HG03469 (cell line): ENCODE measurements at regions not wholly inside any gene's neighbourhood (a gene's known extent, or its start where the extent isn't known, plus 50 kb on each side); places are given as distances from the start of the nearest gene placed in this dataset.
"Not testable (repeated sequence)": the region's sequence is repeated elsewhere in the genome, so short reads cannot be mapped to it uniquely, and the experiment has no call there.

Experiments
- ATAC-seq: cut with Tn5 transposase; IDR thresholded peaks from one replicate; pipeline ENCODE4 v1.9.1; 2021; ENCODE audit warnings: mild to moderate bottlenecking, moderate library complexity, moderate number of reproducible peaks; ENCODE audit not compliant: unreplicated experiment

DNA sequence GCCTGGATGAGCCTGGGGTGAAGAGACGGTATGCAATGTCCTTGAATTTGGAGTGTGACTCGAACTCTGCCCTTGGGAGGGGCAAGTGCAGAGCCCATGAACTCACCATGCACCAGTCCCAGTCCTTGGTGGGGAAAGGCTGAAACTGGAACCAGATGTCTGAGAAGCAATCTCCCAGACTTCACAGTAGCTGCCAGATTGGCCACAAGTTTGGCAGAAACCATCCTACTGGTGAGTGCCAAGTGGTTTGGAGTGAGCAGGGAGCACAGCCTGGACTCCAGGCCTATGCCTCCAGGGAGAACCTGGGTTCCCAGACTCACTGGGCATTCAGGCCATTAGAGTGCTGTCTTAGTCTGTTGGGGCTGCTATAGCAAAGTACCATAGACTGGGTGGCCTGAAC is 99.6 kb upstream of the LYZL1 start:
- no peak for ATAC-seq

DNA sequence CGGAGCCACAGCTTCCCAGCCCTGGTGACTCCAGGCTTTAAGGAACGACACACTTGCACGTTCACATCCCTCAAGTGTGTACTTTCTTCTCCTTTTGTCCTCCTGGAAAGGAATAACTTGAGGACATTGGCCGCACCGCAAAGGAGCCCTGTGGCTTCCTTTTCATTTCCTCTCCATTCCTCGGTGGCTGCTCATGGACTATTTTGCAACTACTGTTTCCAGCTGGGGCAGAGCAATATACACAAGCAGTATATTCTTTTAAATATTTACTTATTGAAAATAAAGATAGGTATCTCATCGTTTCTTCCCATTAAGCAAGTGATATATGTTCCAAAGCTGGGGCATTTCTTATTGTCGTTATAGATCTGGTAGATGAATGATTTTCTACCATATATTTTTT is 97.2 kb upstream of the LYZL1 start:
- ATAC-seq = no peak

DNA sequence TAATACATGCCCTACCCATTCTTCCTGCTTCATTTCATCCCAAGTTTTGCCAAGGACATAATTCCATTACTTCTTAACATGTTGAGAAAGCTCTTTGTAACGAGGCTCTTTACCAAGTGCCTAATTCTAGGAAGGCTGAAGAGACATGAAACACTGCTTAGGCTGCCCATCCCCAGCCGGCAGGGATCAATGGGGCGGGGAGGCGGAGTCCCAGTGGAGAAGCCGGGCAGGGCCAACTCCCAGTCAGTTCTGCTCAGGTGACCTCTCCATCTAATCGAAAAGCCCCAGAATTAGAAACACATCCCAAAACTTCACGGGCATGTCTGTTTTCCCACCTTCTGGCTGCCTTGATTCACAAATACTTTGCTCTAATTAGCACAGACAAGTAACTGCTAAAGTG is 89.5 kb upstream of the LYZL1 start:
- ATAC-seq = no peak

DNA sequence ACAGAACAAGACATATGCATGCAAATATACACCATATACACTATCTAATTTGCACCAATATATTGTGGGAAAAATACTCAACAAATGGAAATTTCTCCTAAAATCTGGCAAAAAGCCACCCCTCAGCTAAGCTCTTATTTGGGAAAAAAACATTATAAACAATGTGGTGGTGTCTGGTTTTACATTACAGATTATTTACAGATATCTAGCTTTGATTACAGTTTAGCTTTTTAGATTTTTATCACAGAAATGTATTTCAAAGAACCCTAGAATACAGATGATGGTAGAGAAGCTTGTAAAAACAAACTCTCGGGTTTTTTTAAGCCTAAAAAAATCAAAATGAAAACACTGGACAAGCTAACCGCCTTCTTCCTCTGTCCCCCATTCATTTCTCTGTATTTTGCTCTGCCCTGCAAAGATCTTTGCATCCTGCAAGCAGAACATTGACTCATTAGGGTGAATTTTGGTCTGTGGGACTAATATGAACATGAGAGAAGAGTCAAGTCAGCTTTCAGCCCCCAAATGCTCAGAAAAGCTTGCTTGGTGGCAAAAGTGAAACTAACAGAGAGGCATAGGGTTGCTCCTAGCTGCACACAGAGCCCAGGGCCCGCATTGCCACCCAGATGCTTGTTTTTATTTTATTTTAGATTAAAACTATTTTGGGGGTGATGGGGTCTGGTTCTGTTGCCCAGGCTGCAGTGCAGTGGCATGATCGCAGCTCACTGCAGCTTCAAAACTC is 88.8 kb upstream of the LYZL1 start:
- ATAC-seq = no peak

DNA sequence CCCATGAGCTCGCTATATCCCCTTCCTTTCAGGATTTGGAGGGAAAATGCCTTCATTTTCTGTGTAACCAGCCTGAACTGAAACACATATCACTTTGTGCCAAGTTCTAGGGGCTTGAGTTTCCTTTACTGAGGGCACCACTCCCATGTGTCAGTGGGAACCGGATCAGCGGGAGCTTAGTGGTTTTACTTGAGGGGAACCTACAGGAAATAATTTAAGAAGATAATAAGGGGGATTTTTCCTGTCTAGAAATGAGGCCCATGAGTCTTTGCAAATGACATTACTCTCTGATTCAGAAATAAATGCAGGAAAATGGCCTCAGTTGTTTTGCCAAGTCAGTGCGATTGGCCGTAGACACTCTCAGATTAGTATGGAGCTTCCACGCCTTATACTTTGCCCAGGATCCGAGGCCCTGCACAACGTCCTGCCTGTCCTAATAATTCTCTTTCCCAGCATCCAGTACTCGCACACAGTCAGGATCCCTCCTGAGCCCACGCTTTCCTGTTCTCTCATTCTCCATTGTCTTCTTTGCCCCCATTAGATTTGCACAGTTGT is 86.4 kb upstream of the LYZL1 start:
- ATAC-seq = no peak

DNA sequence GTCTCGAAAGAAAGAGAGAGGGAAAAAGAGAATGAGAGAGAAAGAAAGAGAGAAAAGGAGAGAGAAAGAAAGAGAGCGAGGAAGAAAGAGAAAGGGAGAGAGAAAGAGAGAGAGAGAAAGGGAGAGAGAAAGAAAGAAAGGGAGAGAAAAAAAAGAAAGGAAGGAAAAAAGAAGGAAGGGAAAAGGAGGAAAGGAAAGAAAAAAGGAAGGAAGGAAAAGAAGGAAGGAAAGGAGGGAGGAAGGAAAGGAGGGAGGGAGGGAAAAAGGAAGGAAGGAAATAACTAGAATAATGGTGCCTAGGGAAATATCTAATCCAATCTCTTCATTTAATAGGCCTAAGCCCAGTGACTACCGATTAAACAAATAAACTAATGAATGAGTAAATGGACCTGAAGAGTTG is 85.4 kb upstream of the LYZL1 start:
- no peak for ATAC-seq

DNA sequence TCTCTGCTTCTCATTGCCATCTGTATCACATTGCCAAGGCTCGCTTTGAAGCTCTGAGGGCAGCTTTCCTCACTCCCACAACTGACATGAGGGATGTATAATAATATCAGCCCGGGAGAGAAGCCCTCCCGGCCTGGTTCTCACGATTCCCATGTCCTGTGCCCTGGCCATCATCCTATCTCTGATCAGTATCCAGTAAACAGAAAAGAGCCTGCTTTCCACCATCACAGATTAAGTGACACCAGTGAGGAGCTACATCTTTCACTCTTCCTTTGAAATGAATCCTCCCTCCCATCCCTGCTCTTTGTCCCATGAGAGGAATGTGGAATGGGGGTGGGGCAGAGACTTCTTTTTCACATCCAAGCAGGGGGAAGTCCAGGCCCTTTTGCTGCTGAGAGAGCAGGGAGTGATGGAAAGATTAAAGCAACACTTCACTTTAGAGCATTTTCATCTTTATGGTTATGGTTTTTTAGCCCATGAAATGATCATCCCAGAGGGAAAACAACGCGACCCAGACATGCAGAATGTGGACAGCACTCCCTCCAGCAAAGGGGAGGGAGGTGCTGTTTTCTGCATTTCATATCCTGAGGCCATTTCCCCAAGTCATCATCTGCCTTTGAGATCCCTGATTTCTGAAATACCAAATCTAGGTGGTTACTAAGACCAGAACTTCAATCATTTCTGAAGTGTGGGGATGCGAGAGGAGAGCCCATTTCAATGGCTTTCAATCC is 84.6 kb upstream of the LYZL1 start:
- ATAC-seq = no peak

DNA sequence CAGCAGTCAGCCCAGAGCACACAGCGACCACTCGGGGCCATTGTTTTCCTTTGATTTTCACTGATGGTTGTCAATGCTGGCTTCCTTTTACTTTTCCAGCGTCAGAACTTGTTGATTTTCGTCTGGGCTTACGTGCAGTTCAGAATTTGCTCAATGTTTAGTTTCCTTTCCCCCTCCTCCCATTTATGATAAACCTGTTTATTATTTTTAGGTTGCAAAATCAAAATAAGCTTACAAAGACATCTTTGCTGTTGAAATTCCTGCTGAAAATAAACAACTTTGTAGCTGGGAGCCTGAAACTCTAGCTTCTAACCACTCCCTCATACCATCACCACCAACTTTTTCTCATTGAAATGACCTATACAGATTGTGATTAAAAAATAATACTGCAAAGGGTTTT is 83.1 kb upstream of the LYZL1 start:
- no peak for ATAC-seq

DNA sequence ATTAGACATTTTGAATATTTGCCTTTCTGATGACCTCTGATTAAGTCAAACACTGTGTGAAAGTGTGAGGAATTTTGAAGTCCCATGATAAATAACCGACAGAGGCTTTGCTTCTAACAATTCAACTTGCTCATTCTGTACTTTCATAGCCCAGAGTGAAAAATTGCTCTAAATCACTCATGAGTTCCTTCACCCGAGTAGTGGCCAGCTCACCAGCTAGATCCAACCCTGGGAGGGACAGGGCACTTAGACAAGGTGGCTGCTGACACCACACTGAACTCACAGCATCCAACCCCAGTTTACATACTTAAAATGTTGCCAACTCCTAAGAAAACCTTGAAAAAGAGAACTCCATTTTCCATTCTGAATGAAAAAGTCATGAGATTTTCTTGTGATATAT is 80.0 kb upstream of the LYZL1 start:
- no peak for ATAC-seq

DNA sequence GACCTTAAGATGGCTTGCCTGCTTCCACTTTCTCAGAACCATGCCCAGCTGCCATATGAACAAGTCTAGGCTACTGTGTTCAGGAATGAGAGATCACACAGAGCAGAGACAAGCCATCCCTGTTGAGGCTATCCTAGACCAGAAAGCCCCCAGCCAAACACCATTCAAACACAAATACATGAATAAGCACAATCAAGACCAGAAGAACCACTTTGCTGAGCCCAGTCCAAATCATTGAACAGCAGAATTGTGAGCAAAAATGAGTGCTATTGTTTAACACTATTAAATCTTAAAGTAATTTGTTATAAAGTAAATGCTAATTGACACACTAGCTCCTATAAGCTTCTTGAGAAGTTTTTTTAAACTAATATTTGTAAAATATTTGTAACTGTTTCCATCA is 79.0 kb upstream of the LYZL1 start:
- no peak for ATAC-seq

DNA sequence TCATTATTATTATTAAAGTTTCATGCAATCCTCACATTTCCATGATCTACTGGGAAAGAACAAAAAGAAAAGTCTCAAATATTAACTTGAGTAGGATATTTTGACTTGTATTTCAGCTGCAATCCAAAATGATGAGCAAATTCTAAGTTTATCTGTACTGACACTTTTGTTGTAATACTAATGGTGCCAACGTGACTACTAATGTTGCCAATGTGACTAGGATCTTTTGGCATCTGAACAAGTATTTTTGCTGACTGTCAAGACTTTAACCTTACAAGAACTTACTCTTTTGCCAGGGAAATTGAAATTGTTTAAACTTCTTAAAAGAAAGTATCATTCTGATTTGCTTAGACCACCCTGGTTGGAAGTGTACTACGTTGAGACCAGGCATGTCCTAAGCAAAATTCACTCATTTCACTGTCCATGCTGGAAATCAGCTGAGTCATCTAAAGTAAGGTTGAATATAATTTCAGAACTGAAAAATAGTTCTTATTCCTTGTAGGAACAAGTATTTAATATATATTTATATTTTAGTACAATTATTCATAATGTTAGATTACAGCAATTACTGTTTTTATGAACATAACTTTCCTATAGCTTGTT is 78.5 kb upstream of the LYZL1 start:
- ATAC-seq = no peak

DNA sequence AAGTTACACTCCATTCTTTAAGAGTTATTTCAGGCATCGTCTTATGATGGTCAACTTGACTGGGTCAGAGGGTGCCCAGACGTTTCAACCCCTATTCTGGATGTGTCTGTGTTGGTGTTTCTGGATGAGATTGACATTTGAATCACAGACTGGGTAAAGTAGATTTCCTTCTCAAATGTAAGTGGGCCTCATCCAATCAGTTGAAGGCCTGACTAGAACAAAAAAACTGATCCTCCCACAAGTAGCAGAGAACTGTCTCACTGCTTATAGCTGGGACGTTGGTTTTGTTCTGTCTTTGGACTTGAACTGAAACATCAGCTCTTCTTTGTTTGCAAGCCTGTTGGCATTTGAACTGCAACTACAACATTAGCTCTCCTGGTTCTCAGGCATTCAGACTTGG is 76.3 kb upstream of the LYZL1 start:
- no peak for ATAC-seq

DNA sequence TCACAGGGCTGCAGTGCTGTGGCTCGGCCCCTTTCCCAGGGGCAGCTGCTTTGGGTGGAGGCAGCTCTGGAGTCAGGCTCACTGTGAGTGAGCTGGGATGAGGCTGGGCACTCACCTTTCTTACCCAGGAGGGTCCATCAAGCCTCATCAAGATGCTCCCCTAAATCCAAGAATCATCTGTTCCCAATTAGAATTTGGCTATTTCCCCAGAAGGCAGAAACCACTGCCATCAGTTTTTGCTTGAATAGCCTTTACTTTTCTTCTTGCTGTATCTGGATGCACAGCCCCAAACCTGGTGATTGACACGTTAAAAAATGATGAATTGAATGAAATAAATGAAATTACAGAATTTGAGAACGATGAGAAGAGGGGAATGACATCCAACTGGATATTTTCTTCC is 74.3 kb upstream of the LYZL1 start:
- no peak for ATAC-seq

DNA sequence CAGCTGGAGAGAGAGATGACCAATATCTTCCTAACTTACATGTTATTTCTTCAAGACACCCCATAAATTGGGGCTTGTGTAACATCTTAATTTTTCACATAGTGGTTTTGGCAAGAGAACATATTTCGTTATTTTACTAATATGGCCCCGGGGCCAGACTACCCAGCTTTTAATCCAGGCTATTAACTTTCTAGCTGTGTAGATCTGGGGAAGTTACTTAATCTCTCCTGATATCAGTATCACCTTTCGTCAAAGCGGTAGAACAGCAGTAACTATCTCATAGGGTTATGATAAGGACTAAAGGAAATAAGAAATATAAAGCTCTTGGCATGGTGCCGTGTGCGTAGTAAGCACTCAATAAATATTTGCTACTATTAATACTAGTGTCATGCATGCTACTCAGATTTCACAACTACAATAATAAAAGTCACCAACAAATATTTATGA is 71.6 kb upstream of the LYZL1 start:
- ATAC-seq = no peak

DNA sequence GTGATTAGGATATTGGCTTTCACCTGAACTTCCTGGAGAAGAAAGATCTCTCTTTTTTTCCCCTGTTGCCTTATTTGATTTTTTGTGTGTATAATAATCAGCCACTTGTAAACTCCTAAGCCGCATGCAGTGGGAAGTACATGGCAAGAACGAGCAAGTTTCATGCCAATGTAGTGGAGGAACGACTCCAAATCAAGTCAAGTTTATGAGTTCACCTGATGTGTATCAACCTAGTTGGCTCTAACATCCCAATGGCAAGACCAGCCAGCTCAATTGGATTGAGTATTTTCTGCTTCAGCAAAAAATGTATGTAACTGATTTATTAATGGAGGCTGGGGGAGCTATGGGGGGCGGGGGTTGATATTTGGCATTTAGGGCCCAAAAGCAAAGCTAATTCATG is 65.5 kb upstream of the LYZL1 start:
- ATAC-seq = no peak

DNA sequence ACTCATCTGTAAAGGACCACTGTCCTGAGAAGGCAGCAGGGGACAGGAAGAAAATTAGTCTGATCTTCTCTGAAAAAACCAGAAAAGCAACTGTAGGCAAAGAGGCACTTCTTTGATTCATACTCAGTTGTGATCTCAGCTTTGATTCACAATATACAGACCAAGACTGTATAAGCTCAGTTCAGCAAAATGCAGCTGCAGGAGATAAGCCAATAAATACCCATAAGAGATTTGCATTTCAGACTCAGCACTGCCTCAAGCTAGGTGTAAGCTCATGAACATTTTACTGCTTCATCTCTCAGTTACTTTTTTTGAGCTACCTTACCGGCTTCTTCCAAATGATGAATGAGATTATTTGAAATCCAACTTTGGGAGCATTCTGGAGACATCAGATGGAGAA is 64.2 kb upstream of the LYZL1 start:
- no peak for ATAC-seq

DNA sequence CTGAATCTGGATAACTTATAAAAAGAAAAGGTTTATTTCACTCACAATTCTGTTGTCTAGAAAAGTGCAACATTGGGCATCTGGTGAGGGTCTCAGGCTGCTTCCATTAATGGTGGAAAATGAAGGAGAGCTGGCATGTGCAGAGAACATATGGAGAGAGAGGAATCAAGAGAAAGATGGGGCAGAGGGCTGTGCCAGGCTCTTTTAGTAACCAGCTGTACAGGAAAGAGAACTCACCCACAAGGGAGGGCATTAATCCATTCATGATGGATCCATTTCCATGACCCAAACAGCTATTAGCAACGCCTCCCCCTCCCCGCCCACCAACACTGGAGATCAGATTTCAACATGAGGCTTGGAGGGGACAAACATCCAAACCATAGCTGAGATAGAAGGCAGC is 61.7 kb upstream of the LYZL1 start:
- no peak for ATAC-seq

DNA sequence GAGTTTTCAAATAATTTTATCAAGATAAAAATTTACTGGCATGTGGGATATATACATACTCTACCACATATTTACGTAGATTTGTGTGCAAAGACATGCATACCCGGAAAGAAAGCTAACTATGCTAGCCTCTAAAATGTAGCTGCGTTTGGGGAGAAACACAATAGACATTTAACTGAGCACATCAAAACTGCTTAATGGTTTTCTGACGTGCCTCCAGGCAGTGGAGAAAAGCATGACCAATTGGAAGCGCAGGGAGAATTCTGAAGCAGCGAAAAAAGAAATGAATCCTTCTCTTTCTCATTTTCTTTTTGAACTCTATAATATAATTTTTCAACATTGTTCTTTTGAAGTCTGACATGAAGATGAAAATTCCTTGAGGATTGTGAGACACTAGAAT is 60.3 kb upstream of the LYZL1 start:
- ATAC-seq = no peak

DNA sequence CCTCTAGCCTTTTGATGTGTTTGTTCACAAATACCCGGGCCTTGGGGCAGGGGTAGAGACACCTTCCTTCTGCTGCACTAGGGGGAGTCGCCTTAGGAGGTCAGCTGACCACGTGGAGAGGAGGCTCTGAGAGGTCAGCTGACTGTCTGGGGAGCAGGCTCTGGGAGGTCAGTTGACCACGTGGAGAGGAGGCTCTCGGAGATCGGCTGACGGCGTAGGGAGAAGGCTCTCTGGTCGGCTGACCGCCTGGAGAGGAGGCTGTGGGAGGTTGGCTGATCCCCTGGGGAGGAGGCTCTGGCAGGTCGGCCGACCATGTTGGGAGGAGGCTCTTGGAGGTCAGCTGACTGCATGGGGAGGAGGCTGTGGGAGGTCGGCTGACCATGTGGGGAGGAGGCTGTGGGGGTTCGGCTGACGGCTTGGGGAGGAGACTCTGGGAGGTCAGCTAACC is 59.6 kb upstream of the LYZL1 start:
- no peak for ATAC-seq

DNA sequence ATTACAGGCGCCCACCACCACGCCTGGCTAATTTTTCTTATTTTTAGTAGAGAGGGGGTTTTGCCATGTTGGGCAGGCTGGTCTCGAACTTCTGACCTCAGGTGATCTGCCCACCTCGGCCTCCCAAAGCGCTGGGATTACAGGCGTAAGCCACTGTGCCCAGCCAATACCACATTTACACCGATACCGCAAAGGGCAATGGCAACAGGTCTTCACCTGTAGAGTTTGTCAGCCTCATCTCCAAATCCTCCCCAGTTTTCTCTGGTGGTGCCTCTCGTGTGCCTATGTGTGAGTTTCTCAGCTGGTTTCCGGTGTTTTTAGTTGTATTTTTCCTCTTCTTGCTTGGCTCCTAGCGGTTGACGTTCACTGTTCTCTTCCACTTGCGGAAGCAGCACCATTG is 52.0 kb upstream of the LYZL1 start:
- ATAC-seq = not testable (repeated sequence)

DNA sequence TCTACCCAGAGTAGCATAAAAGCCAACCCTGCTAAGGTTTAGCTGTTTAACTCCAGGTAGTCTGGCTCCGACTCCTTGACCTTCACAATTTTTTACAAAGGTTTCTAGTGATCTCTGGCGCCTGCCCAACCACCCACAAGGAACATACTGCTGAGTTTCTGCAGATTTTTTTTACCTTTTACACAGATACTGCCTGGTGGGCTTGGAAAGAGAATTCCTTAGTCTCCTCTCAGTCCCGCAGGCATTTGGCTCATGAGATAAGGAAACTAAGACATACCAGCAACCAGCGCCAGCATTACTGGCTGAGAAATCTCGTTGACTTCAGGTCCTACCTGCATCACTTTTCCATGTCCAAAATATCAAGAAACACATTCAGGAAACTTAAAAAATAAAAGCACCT is 51.1 kb upstream of the LYZL1 start:
- ATAC-seq = no peak
